Mesenchymal stem cell (in vitro differentiated cells and primary cell): ENCODE measurements at regions not wholly inside any gene's neighbourhood (a gene's known extent, or its start where the extent isn't known, plus 50 kb on each side); places are given as distances from the start of the nearest gene placed in this dataset.

Experiments
- DNase-seq: peaks from one replicate; pipeline ENCODE4 v3.0.0-alpha.2; 2013
- H2AFZ ChIP-seq: one replicate; pipeline ENCODE4 v1.6.1; 2013; ENCODE audit warnings: low read depth, mild to moderate bottlenecking, control low read depth, inconsistent platforms, low read length, moderate library complexity
- H2AK5ac ChIP-seq: 2 replicates; pipeline ENCODE4 v1.6.1; 2013; ENCODE audit warnings: low read length, moderate library complexity, mild to moderate bottlenecking, inconsistent platforms; ENCODE audit not compliant: severe bottlenecking
- H2BK120ac ChIP-seq: one replicate; pipeline ENCODE4 v1.6.1; 2013; ENCODE audit warnings: low read depth, mild to moderate bottlenecking, inconsistent platforms, low read length, moderate library complexity
- H2BK12ac ChIP-seq, 2 experiments: one replicate each; pipeline ENCODE4 v1.6.1; 2013; ENCODE audit warnings: inconsistent platforms in 2 of 2, low read length in 2 of 2, mild to moderate bottlenecking in 2 of 2, moderate library complexity in 2 of 2, control low read depth in 1 of 2
- H2BK15ac ChIP-seq: one replicate; pipeline ENCODE4 v1.6.1; 2013; ENCODE audit warnings: mild to moderate bottlenecking, low read depth, inconsistent platforms; ENCODE audit not compliant: poor library complexity, severe bottlenecking
- H2BK5ac ChIP-seq: 2 replicates; pipeline ENCODE4 v1.6.1; 2013; ENCODE audit warnings: low read depth, mild to moderate bottlenecking, low read length, control low read depth, inconsistent platforms; ENCODE audit not compliant: poor library complexity, severe bottlenecking
- H3K14ac ChIP-seq, 2 experiments: one replicate each; pipeline ENCODE4 v1.6.1; 2013; ENCODE audit warnings: inconsistent platforms in 2 of 2, low read length in 2 of 2, control low read depth in 1 of 2, mild to moderate bottlenecking in 1 of 2, moderate library complexity in 1 of 2
- H3K18ac ChIP-seq, 2 experiments: one replicate each; pipeline ENCODE4 v1.6.1; 2013; ENCODE audit warnings: inconsistent platforms in 2 of 2, low read length in 2 of 2, control low read depth in 1 of 2, low read depth in 1 of 2, mild to moderate bottlenecking in 1 of 2
- H3K23ac ChIP-seq, 2 experiments: one replicate each; pipeline ENCODE4 v1.6.1; 2013; ENCODE audit warnings: inconsistent platforms in 2 of 2, low read length in 2 of 2, mild to moderate bottlenecking in 2 of 2, moderate library complexity in 2 of 2, control low read depth in 1 of 2
- H3K27ac ChIP-seq: 2 replicates; pipeline ENCODE4 v1.5.1; 2013; ENCODE audit warnings: mild to moderate bottlenecking, moderate library complexity, low read length, control low read depth, inconsistent platforms; ENCODE audit not compliant: poor library complexity, severe bottlenecking
- H3K27me3 ChIP-seq, 2 experiments: 2 replicates each; pipeline versions ENCODE4 v1.6.1 to v1.7.0; 2013; ENCODE audit warnings: low read length in 2 of 2, mild to moderate bottlenecking in 2 of 2, moderate library complexity in 2 of 2, control low read depth in 1 of 2, inconsistent platforms in 1 of 2; ENCODE audit not compliant: control insufficient read depth in 1 of 2, insufficient read depth in 1 of 2
- H3K36me3 ChIP-seq, 2 experiments: 2 replicates each; pipeline versions ENCODE4 v1.6.1 to v1.7.0; 2013; ENCODE audit warnings: low read length in 2 of 2, control low read depth in 1 of 2, inconsistent platforms in 1 of 2, low read depth in 1 of 2, mild to moderate bottlenecking in 1 of 2; ENCODE audit not compliant: insufficient read depth in 2 of 2, control insufficient read depth in 1 of 2
- H3K4ac ChIP-seq, 2 experiments: one replicate each; pipeline ENCODE4 v1.6.1; 2013; ENCODE audit warnings: inconsistent platforms in 2 of 2, low read length in 2 of 2, mild to moderate bottlenecking in 2 of 2, moderate library complexity in 2 of 2, control low read depth in 1 of 2, low read depth in 1 of 2
- H3K4me1 ChIP-seq: 2 replicates; pipeline ENCODE4 v1.6.1; 2013; ENCODE audit warnings: low read depth, low read length, control low read depth; ENCODE audit not compliant: control insufficient read depth, insufficient read depth
- H3K4me2 ChIP-seq: 2 replicates; pipeline ENCODE4 v1.6.1; 2013; ENCODE audit warnings: low read length, mild to moderate bottlenecking, inconsistent platforms; ENCODE audit not compliant: poor library complexity, severe bottlenecking
- H3K4me3 ChIP-seq, 2 experiments: 2 replicates each; pipeline versions ENCODE4 v1.5.1 to v1.7.0; 2013; ENCODE audit warnings: low read length in 2 of 2, mild to moderate bottlenecking in 2 of 2, control low read depth in 1 of 2, low read depth in 1 of 2; ENCODE audit not compliant: insufficient read depth in 1 of 2
- H3K79me1 ChIP-seq: replicated peaks from 2 replicates; pipeline ENCODE4 v1.6.1; 2013; ENCODE audit warnings: mild to moderate bottlenecking, control low read depth, low read length, inconsistent platforms; ENCODE audit not compliant: poor library complexity, severe bottlenecking
- H3K9ac ChIP-seq: 2 replicates; pipeline ENCODE4 v1.7.0; 2013; ENCODE audit warnings: mild to moderate bottlenecking, low read length, moderate library complexity
- H3K9me3 ChIP-seq: 2 replicates; pipeline ENCODE4 v1.7.0; 2013; ENCODE audit warnings: mild to moderate bottlenecking, low read length; ENCODE audit not compliant: control insufficient read depth
- H4K8ac ChIP-seq: one replicate; pipeline ENCODE4 v1.6.1; 2013; ENCODE audit warnings: inconsistent platforms, mild to moderate bottlenecking, low read length, moderate library complexity
- H4K91ac ChIP-seq: one replicate; pipeline ENCODE4 v1.6.1; 2013; ENCODE audit warnings: mild to moderate bottlenecking, low read length, inconsistent platforms
- WGBS: methylation state at CpG from one replicate; pipeline ENCODE4 v1.1.7; 2013; ENCODE audit warnings: mixed read lengths; 5-methylcytosine and 5-hydroxymethylcytosine counted together

- Histone ChIP-seq H2BK120ac (no peak overlapping the region), H3K23ac (no peak overlapping the region), H3K27ac (no peak overlapping the region), H3K18ac (no peak overlapping the region), H3K9me3 (peaks cover 30% of the 10 kb centered on the region), H3K27me3 (no peaks in the 10 kb centered on the region), H4K91ac (no peak overlapping the region), H3K4ac (no peak overlapping the region), H3K79me1 (no peaks in the 10 kb centered on the region), H4K8ac (no peak overlapping the region), H2BK5ac (no peak overlapping the region), H3K4me2 (no peak overlapping the region), H2BK12ac (no peak overlapping the region), H3K36me3 (no peaks in the 10 kb centered on the region), H3K4me1 (no peaks in the 10 kb centered on the region), H2AFZ (no peak overlapping the region), H2AK5ac (no peak overlapping the region), H2BK15ac (no peak overlapping the region), H3K4me3 (no peak overlapping the region), H3K14ac (no peak overlapping the region), H3K9ac (no peak overlapping the region)
- no peak for DNase-seq
Observed at GRCh38 chr7:145252031-145252430, 416.2 kb upstream of the TPK1 start.

- H3K4me2 ChIP-seq = no peak overlapping the region
- H3K4ac ChIP-seq = no peak overlapping the region
- H3K27ac ChIP-seq = no peak overlapping the region
- H3K4me3 ChIP-seq = no peak overlapping the region
- H3K23ac ChIP-seq = no peak overlapping the region
- H3K14ac ChIP-seq = no peak overlapping the region
- H3K4me1 ChIP-seq = no peaks in the 10 kb centered on the region
- no peaks in the 10 kb centered on the region for H3K27me3 ChIP-seq
- H3K79me1 ChIP-seq = no peaks in the 10 kb centered on the region
- H4K8ac ChIP-seq = no peak overlapping the region
- no peak overlapping the region for H2AK5ac ChIP-seq
- no peak overlapping the region for H3K9ac ChIP-seq
- no peaks in the 10 kb centered on the region for H3K36me3 ChIP-seq
- H2BK120ac ChIP-seq = no peak overlapping the region
- WGBS = 86% methylated on average over 2 of the region's 4 CpGs
- peaks cover 18% of the 10 kb centered on the region for H3K9me3 ChIP-seq
- no peak overlapping the region for H4K91ac ChIP-seq
- H3K18ac ChIP-seq = no peak overlapping the region
- H2BK5ac ChIP-seq = no peak overlapping the region
- H2BK12ac ChIP-seq = no peak overlapping the region
- no peak for DNase-seq
- H2BK15ac ChIP-seq = no peak overlapping the region
- H2AFZ ChIP-seq = no peak overlapping the region
Observed at GRCh38 chr7:145224775-145225174, 388.9 kb upstream of the TPK1 start.

- Histone ChIP-seq H3K9ac (no peak overlapping the region), H3K36me3 (no peaks in the 10 kb centered on the region), H3K4me1 (no peaks in the 10 kb centered on the region), H3K14ac (no peak overlapping the region), H2BK15ac (no peak overlapping the region), H2AK5ac (no peak overlapping the region), H3K23ac (no peak overlapping the region), H2AFZ (no peak overlapping the region), H2BK120ac (no peak overlapping the region), H3K18ac (no peak overlapping the region), H4K8ac (no peak overlapping the region), H2BK5ac (no peak overlapping the region), H3K4me3 (no peak overlapping the region), H3K27ac (no peak overlapping the region), H3K4ac (no peak overlapping the region), H3K27me3 (no peaks in the 10 kb centered on the region), H3K4me2 (no peak overlapping the region), H4K91ac (no peak overlapping the region), H3K79me1 (no peaks in the 10 kb centered on the region), H3K9me3 (peaks cover 22% of the 10 kb centered on the region), H2BK12ac (no peak overlapping the region)
- no peak for DNase-seq
- WGBS = 44% methylated on average over 2 of the region's 4 CpGs
Observed at GRCh38 chr7:145219461-145219860, 383.6 kb upstream of the TPK1 start.

GRCh38 chr7:145216866-145217265 lies 381.0 kb upstream of the TPK1 start:
- Histone ChIP-seq H3K9me3 (peaks cover 17% of the 10 kb centered on the region), H3K14ac (no peak overlapping the region), H3K23ac (no peak overlapping the region), H3K4me3 (no peak overlapping the region), H3K18ac (no peak overlapping the region), H3K27me3 (no peaks in the 10 kb centered on the region), H2BK5ac (no peak overlapping the region), H3K79me1 (no peaks in the 10 kb centered on the region), H3K4me1 (no peaks in the 10 kb centered on the region), H3K9ac (no peak overlapping the region), H3K36me3 (no peaks in the 10 kb centered on the region), H3K4me2 (no peak overlapping the region), H2BK15ac (no peak overlapping the region), H2BK12ac (no peak overlapping the region), H2AK5ac (no peak overlapping the region), H3K27ac (no peak overlapping the region), H2BK120ac (no peak overlapping the region), H4K8ac (no peak overlapping the region), H2AFZ (no peak overlapping the region), H4K91ac (no peak overlapping the region), H3K4ac (no peak overlapping the region)
- 100% methylated on average over 1 of the region's 4 CpGs for WGBS
- no peak for DNase-seq
